ENCODE measurements at regions not wholly inside any gene's neighbourhood (a gene's known extent, or its start where the extent isn't known, plus 50 kb on each side); places are given as distances from the start of the nearest gene placed in this dataset.

DNA sequence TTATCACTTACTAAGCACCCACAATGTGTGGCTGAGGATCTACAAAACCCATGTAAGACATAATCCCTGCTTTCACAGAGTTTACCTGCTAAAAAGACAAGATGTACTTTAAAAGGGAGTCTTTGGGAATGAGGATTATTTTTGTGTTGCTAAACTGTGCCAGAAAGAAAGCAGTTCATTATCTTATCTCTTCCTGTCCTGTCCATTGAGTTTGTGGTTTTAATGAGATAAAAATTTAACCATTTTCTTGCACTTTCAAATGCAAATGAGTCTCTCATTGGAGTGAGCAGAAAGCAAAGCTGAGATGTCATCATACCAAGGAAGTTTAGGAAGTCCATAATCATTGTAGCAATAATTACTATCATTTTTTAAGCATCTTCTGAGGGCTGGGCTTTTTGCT is 231.2 kb upstream of the ADAMTS9 start:
- Mint-ChIP-seq H3K4me1 (ENCODE audit: low read depth) (no peaks in the 10 kb centered on the region), H3K9me3 (ENCODE audit: insufficient read depth) (no peaks in the 10 kb centered on the region), H3K4me3 (no peak overlapping the region), H3K27me3 (ENCODE audit: low read depth) (no peaks in the 10 kb centered on the region), H3K36me3 (ENCODE audit: low read depth) (no peaks in the 10 kb centered on the region), H3K27ac (no peak overlapping the region)
- ChIA-PET CTCF (no interaction called here), POLR2A (no interaction called here)
- ATAC-seq (no peak), DNase-seq (no peak)

DNA sequence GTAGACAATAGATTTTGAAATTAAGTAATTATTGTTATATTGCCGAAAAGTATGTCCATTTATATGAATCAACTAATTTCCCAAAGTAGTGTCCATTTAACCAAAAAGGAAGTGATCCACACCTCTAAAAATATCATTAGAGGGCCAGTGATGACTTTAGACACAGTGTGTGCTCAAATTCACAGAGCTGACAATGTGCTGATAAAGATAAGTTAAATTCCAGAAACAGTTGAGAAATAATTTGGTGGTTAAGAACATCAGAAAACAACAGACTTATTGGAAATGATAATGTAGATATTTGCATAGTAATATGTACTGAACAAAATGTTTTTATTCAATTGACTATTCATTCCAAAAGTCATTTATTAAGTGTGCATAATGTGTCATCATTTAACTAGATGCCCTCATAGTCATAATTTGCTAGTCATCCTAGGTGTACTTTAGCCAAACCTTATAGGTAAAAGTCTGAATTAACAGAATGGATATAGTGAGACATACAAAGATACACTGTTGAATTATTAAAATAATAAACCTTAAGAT is 230.2 kb upstream of the ADAMTS9 start:
- Mint-ChIP-seq H3K27ac (no peak overlapping the region), H3K36me3 (ENCODE audit: low read depth) (no peaks in the 10 kb centered on the region), H3K9me3 (ENCODE audit: insufficient read depth) (peaks cover under 1% of the 10 kb centered on the region), H3K4me3 (no peak overlapping the region), H3K27me3 (ENCODE audit: low read depth) (no peaks in the 10 kb centered on the region), H3K4me1 (ENCODE audit: low read depth) (no peaks in the 10 kb centered on the region)
- ChIA-PET CTCF (no interaction called here), POLR2A (no interaction called here)
- no peak for ATAC-seq
- no peak for DNase-seq

DNA sequence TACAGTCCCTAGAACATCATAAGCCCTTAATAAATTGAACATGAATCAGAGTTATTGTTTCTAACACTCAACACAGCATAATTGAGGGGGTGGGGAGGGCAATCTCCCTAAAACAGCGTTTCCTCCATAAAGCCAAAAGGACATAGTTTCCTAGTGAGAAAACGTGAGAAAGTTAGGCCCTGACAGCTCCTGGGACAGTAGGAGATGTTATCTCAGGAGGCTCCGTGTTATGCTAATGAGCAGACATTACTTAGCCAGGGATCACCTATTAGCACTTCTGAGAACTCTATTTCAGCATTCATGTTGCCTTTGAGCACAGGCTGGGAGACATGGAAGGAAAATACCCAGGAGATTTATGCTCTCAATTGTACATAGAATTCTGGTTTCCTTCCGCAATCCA is 229.1 kb upstream of the ADAMTS9 start:
- no peak for ATAC-seq
- H3K36me3 Mint-ChIP-seq (ENCODE audit: low read depth), result no peaks in the 10 kb centered on the region
- H3K4me1 Mint-ChIP-seq (ENCODE audit: low read depth), result no peaks in the 10 kb centered on the region
- H3K4me3 Mint-ChIP-seq, result no peak overlapping the region
- ChIA-PET POLR2A (no interaction called here), CTCF (no interaction called here)
- H3K27ac Mint-ChIP-seq, result no peak overlapping the region
- peaks cover 3% of the 10 kb centered on the region for H3K9me3 Mint-ChIP-seq (ENCODE audit: insufficient read depth)
- H3K27me3 Mint-ChIP-seq (ENCODE audit: low read depth), result no peaks in the 10 kb centered on the region
- DNase-seq, result no peak

- no peak overlapping the region for H3K27ac Mint-ChIP-seq
- CTCF ChIA-PET, result no interaction called here
- H3K9me3 Mint-ChIP-seq (ENCODE audit: insufficient read depth), result peaks cover 3% of the 10 kb centered on the region
- POLR2A ChIA-PET, result no interaction called here
- H3K4me3 Mint-ChIP-seq, result no peak overlapping the region
- ATAC-seq (no peak), DNase-seq (no peak)
- H3K36me3 Mint-ChIP-seq (ENCODE audit: low read depth), result no peaks in the 10 kb centered on the region
- H3K4me1 Mint-ChIP-seq (ENCODE audit: low read depth), result no peaks in the 10 kb centered on the region
- no peaks in the 10 kb centered on the region for H3K27me3 Mint-ChIP-seq (ENCODE audit: low read depth)
These were observed 228.5 kb upstream of the ADAMTS9 start for GRCh38 chr3:64916192-64916798.

- ATAC-seq, result no peak
- Mint-ChIP-seq H3K36me3 (ENCODE audit: low read depth) (no peaks in the 10 kb centered on the region), H3K27me3 (ENCODE audit: low read depth) (no peaks in the 10 kb centered on the region), H3K27ac (no peak overlapping the region), H3K9me3 (ENCODE audit: insufficient read depth) (peaks cover 3% of the 10 kb centered on the region), H3K4me1 (ENCODE audit: low read depth) (no peaks in the 10 kb centered on the region), H3K4me3 (no peak overlapping the region)
- CTCF ChIA-PET, result no interaction called here
- POLR2A ChIA-PET, result no interaction called here
- no peak for DNase-seq
These were observed 228.0 kb upstream of the ADAMTS9 start for GRCh38 chr3:64915778-64916177.

DNA sequence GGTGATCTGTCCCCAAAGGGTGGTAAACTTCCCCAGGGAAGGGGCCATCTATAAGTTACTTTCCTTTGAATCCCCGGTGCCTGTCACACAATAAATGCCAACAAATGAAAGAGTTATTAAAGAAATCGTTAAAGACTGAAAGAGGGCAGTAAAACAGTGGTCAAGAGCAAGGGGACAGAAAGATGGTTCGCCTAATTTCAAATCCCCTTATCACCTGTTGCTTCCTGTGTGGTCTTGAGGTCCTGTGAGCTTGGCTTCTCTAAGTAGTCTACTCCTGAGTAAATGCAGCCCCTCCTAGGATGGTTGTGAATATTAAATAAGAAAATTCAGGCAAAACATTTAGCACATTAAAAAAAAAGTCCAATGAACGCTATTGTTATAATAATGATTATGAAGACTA is 225.7 kb upstream of the ADAMTS9 start:
- no peak overlapping the region for H3K4me3 Mint-ChIP-seq
- no peak overlapping the region for H3K27ac Mint-ChIP-seq
- ChIA-PET POLR2A (no interaction called here), CTCF (no interaction called here)
- H3K27me3 Mint-ChIP-seq (ENCODE audit: low read depth), result no peaks in the 10 kb centered on the region
- H3K9me3 Mint-ChIP-seq (ENCODE audit: insufficient read depth), result peaks cover 3% of the 10 kb centered on the region
- H3K4me1 Mint-ChIP-seq (ENCODE audit: low read depth), result no peaks in the 10 kb centered on the region
- DNase-seq (no peak), ATAC-seq (no peak)
- no peaks in the 10 kb centered on the region for H3K36me3 Mint-ChIP-seq (ENCODE audit: low read depth)

DNA sequence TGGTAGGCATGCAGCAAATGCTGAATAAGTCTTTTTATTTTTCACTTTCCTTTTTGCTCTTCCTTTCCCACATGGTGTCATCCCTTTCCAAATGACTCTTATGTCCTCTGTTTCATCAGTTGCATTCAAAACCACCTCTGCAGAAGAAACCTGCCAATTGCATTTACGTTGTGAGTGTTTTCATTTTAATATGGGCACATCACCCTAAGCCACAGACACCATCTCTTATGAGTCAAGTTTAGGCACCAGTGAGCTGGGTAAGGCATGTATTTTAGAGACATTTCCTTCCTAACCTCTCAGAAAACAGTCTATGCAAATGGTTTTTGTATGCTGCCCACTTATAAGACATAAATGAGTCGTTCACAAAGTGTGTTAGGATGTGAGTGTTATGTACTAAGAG is 223.3 kb upstream of the ADAMTS9 start:
- Mint-ChIP-seq H3K27me3 (ENCODE audit: low read depth) (no peaks in the 10 kb centered on the region), H3K9me3 (ENCODE audit: insufficient read depth) (peaks cover 3% of the 10 kb centered on the region), H3K27ac (no peak overlapping the region), H3K4me1 (ENCODE audit: low read depth) (no peaks in the 10 kb centered on the region), H3K36me3 (ENCODE audit: low read depth) (no peaks in the 10 kb centered on the region), H3K4me3 (no peak overlapping the region)
- no peak for DNase-seq
- no peak for ATAC-seq
- CTCF ChIA-PET, result no interaction called here
- POLR2A ChIA-PET, result no interaction called here

DNA sequence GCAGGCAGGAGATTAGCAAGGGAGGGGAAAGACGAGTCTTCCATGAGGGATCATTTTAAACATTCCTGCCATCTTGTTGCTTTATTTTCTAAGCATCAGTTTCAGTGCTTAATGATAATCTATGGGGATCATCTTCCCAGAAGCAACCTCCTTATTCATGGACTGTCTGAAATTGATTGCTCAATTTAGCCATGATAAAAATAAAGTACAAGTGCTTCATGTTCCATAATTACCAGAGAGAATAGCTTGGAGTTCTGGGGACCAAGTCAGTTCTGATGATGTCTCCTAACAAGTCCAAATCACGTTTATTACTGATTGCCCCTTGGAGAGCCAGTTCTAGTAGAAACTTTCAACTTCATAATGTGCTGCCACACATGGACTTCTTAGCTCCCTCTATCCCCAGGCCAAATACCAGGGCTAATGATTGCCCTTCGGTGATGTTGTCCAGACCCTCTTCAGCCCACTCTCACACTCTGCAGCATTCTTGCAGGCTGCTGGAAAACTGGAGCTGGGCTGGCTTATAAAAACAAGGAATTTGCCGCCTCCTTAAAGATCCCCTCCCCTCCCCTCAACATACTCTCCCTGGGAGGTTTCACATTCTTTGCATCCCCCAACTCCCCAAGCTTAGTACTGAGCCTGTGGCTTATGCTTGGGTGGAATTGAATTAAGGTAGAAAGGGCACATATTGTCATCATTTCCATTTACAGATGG is 222.1 kb upstream of the ADAMTS9 start:
- ChIA-PET CTCF (no interaction called here), POLR2A (no interaction called here)
- no peak overlapping the region for H3K27ac Mint-ChIP-seq
- no peak for ATAC-seq
- no peaks in the 10 kb centered on the region for H3K27me3 Mint-ChIP-seq (ENCODE audit: low read depth)
- peaks cover 3% of the 10 kb centered on the region for H3K9me3 Mint-ChIP-seq (ENCODE audit: insufficient read depth)
- no peak overlapping the region for H3K4me3 Mint-ChIP-seq
- H3K36me3 Mint-ChIP-seq (ENCODE audit: low read depth), result no peaks in the 10 kb centered on the region
- H3K4me1 Mint-ChIP-seq (ENCODE audit: low read depth), result no peaks in the 10 kb centered on the region
- DNase-seq, result no peak

DNA sequence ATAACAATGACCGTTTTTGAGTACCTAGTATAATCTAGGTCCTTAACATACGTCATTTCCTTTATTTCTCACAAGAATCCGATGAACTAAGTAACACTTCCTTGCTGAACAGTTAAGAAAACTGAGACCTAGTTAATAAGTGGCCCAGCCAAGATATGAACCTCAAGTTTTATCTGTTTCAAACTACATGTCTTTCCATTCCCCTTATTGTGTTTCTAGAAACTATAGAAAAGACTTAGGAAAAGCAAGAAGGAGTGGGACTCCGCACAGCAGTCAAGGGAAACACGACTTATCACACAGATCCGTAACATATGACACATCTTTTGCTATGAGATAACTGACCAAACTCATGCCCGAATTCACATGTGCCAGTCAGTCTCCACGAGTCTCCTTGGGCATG is 221.2 kb upstream of the ADAMTS9 start:
- no peak for DNase-seq
- no peak for ATAC-seq
- no peak overlapping the region for H3K27ac Mint-ChIP-seq
- H3K4me1 Mint-ChIP-seq (ENCODE audit: low read depth), result no peaks in the 10 kb centered on the region
- CTCF ChIA-PET, result no interaction called here
- peaks cover 3% of the 10 kb centered on the region for H3K9me3 Mint-ChIP-seq (ENCODE audit: insufficient read depth)
- no peaks in the 10 kb centered on the region for H3K36me3 Mint-ChIP-seq (ENCODE audit: low read depth)
- no peak overlapping the region for H3K4me3 Mint-ChIP-seq
- POLR2A ChIA-PET, result no interaction called here
- no peaks in the 10 kb centered on the region for H3K27me3 Mint-ChIP-seq (ENCODE audit: low read depth)

DNA sequence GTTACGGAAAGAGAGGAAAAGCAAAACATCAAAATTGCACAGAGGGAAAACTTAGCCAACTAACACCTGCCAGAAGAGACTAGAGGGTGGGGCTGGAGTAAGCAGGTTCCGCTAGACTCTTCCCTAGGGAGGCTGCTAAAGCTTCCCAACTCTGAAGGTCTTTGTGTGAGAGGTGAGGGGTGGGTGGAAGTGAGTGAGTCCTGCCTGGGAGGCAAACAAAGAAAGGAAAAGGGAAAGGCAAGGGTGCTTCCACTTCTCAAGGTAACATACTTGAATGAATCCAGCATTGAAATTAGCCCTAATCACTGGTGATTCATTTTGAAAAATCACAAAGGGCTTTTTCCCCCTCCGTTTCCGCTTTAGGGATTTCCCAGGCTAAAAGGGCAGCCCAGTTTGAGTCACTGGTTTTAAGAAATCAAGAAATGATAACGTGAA is 220.5 kb upstream of the ADAMTS9 start:
- peaks cover 3% of the 10 kb centered on the region for H3K9me3 Mint-ChIP-seq (ENCODE audit: insufficient read depth)
- ChIA-PET POLR2A (no interaction called here), CTCF (no interaction called here)
- no peak overlapping the region for H3K27ac Mint-ChIP-seq
- H3K27me3 Mint-ChIP-seq (ENCODE audit: low read depth), result no peaks in the 10 kb centered on the region
- no peak overlapping the region for H3K4me3 Mint-ChIP-seq
- DNase-seq (no peak), ATAC-seq (no peak)
- H3K4me1 Mint-ChIP-seq (ENCODE audit: low read depth), result no peaks in the 10 kb centered on the region
- no peaks in the 10 kb centered on the region for H3K36me3 Mint-ChIP-seq (ENCODE audit: low read depth)

DNA sequence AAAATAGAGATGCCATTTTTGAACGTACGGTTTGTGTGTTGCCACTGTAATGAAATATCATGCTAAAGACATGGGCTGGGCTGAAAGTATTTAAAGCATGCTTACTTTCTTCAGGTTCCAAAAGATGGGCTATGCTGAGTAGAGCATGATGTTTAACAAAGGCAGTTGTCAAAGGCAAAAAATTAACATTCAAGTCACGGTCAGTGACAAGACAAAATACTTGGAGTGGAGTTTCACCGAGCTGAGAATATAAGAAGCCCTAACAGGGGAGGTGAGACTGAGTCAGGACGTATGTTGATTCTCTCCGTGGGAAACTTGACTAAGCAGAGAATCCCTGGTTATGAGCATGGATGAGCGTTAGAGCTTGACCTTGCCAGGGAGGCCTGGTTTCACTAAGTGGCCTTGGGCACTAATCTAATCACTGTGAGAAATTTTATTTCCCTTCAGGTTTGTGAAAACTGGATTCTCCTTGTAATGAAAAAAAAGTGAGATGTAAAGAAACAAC is 218.2 kb upstream of the ADAMTS9 start:
- Mint-ChIP-seq H3K4me1 (ENCODE audit: low read depth) (no peaks in the 10 kb centered on the region), H3K27me3 (ENCODE audit: low read depth) (no peaks in the 10 kb centered on the region), H3K9me3 (ENCODE audit: insufficient read depth) (no peaks in the 10 kb centered on the region), H3K36me3 (ENCODE audit: low read depth) (no peaks in the 10 kb centered on the region), H3K4me3 (no peak overlapping the region), H3K27ac (no peak overlapping the region)
- ChIA-PET CTCF (no interaction called here), POLR2A (no interaction called here)
- DNase-seq, result no peak
- no peak for ATAC-seq

DNA sequence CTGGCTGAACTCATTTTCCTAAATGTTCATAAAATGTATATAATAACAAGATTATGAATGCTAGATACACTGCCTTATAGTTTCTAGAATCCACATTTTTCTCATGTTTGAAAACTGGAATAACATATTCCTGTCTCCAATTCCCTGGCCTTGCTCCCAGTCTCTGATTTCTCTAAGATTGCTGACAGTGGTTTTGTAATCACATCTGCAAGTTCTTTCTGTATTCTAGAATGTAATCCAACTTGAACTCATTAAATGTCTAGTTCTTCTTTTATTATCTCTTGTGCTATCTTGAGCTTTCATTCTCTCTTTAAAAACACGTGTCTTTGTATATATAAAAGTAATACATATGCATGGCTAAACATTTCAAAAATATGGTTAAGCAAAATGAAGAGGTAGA is 215.2 kb upstream of the ADAMTS9 start:
- no peak for DNase-seq
- Mint-ChIP-seq H3K9me3 (ENCODE audit: insufficient read depth) (no peaks in the 10 kb centered on the region), H3K4me3 (no peak overlapping the region), H3K27ac (no peak overlapping the region), H3K4me1 (ENCODE audit: low read depth) (peaks cover 2% of the 10 kb centered on the region), H3K36me3 (ENCODE audit: low read depth) (no peaks in the 10 kb centered on the region), H3K27me3 (ENCODE audit: low read depth) (no peaks in the 10 kb centered on the region)
- ChIA-PET CTCF (no interaction called here), POLR2A (no interaction called here)
- ATAC-seq, result no peak

Data from activated CD8-positive, alpha-beta T cell treated with anti-CD3 and anti-CD28 coated beads, Interleukin-2, amount 10 ng/mL, durations not matched to agents 7 days and 5 days (primary cell).